NCI-H1048 (cell line): ENCODE measurements at regions not wholly inside any gene's neighbourhood (a gene's known extent, or its start where the extent isn't known, plus 50 kb on each side); places are given as distances from the start of the nearest gene placed in this dataset.
"Not testable (repeated sequence)": the region's sequence is repeated elsewhere in the genome, so short reads cannot be mapped to it uniquely, and the experiment has no call there.

Experiments
- DNase-seq: peaks from one replicate; lab custom pipeline; 2025; lab: John Stamatoyannopoulos, UW

DNA sequence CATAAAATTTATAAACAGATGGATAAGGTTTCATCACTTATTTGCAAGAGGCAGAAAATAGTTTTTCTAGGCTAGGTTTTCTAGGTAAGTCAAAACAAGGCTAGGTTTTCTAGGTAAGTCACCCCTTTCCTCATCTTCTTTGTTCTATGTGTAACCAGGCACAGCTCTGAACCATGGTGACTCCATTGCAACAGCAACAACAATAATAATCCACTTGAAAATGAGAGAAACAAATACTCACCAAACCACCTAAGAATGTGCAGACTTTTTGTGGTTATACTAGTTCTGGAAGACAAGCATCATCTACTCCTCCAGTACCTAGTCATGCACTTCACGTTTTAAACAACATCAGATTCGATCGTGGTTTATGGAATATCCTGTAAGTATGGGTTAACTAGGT is 237.4 kb upstream of the ACVR2A start:
- DNase-seq, result no peak

DNA sequence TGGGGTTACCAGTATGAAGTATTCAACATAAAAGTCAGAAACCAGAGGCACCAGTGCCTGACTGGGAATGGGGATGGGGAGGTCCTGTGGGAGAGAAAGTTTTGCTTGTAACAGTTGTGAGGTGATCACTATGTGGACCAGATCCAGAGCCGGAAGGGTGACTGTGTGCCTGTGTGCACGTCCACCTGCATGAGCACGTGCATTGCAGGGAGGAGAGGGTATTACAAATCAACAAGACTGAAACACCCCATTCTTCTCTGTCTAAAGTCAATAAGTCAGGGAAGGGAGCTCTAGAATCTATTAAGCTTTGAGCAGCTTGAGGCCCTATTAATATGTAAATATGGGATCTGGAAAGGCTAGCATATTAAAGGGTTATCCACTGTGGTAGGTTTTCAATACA is 241.0 kb upstream of the ACVR2A start:
- DNase-seq, result no peak

DNA sequence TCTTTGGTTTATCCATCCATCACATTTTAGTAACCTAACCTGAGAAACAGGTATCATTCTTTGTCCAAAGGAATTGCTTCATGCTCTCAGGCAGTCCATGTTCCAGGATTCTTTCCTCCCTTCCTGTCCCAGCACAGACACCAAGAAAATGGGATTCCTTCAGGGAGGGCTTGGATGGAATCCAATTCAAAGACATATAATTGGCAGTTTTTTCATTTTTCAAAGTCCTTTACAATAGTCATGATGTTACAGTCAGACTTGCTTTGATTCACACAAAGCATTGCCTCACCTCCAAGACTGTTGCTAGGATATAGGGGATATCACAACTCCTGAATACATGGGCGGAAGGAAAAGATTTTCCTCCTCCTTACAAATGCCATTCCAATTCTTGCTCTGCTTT is 241.4 kb upstream of the ACVR2A start:
- no peak for DNase-seq

DNA sequence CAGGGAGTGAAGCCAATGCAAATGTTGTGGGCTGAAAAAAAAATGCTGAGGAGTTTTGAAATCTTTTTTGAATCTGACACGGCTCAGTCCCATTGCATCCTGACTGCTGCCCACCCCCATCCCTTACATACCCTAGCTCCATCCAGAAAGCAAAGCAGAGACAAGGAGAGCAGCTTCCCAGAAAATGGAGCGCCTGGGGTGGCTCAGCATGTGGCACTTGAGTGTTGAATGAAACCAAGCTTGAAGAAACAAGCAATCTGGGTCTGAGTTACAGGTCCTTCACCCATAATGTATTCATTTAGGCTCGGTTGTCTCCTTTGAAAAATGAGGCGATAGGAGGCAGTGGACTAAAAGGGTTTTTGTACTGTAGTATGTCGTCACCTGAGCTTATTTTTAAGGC is 244.2 kb upstream of the ACVR2A start:
- DNase-seq, result no peak

- DNase-seq, result no peak
These were observed 244.6 kb upstream of the ACVR2A start for GRCh38 chr2:147600223-147600622.

DNA sequence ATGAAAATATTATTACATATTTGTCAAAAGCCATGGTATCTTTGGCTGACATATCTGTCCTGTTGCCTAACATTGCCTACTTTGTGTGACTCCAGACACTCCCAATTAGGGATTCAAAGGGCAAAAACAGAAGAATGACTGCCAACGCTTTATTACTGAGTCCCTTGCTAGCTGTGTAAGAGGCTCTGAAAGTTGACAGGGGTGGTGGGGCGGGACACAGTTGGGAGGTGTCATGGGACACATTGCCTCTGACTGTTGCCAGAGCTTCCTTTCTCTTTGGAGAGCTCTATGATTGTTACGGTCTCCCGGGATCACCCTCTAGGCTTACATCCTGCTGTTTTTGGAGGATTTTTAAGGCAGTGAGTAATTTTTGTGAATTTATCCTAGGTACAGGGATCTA is 249.6 kb upstream of the ACVR2A start:
- DNase-seq, result no peak

DNA sequence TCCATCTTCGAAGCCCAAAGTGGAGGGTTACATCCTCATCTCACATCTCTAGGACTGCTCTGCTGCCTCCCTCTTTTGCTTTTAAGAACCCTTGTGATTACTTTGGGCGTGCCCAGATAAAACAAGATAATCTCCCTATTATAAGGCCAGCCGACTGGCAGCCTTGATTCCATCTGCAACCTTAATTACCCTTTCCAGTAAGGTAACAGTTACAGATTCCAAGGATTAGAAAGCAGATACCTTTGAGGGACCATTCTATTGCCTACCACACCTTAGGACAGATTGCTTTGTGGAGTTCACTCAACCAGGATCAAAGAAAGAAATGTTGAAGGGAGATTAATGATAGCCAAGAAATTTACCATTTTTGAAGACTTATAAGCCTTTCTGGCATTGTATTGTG is 250.8 kb upstream of the ACVR2A start:
- no peak for DNase-seq

- DNase-seq, result not testable (repeated sequence)
These were observed 252.0 kb upstream of the ACVR2A start for GRCh38 chr2:147592784-147593183.

- DNase-seq, result no peak
These were observed 255.7 kb upstream of the ACVR2A start for GRCh38 chr2:147589127-147589526.

GRCh38 chr2:147588191-147588590 is 256.6 kb upstream of the ACVR2A start:
- no peak for DNase-seq

- DNase-seq, result no peak
These were observed 266.3 kb upstream of the ACVR2A start for GRCh38 chr2:147578529-147578928.

DNA sequence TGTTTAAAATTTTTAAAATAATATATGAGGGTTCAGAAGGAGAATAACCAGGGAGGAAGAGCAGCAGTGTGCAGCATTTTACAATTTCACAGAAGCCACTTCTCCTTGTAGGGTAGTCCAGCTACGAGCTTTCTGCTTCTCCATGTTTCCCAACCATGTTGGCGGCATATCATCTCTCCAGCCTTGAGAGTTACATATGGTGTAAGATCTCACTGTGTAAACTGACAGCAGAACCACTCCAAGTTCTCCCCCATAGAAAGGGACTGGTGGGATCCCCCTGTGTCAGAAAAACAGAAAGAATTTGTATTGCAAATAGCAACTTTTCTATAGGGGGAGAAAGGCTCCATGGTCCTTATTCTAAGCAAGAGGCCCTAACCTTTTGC is 266.8 kb upstream of the ACVR2A start:
- no peak for DNase-seq

GRCh38 chr2:147577323-147577997 is 267.4 kb upstream of the ACVR2A start:
- no peak for DNase-seq

DNA sequence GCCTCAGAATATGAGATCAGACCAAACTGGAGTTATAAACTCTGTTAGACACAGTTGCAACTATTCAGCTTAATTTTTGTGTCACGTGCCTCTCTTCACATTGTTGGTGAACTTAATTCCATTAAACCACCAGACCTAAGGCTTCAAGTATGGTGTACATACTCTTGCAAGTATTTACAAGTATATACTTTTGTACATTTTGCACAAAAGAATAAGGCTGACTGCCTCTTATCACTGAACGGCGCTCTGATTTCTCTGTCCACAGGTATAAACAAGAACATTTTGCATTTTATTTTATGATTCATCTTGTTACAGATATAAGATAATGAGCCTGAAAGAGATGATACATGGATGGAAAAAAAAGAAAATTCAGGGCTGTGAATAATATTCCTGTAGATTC is 269.7 kb upstream of the ACVR2A start:
- no peak for DNase-seq

DNA sequence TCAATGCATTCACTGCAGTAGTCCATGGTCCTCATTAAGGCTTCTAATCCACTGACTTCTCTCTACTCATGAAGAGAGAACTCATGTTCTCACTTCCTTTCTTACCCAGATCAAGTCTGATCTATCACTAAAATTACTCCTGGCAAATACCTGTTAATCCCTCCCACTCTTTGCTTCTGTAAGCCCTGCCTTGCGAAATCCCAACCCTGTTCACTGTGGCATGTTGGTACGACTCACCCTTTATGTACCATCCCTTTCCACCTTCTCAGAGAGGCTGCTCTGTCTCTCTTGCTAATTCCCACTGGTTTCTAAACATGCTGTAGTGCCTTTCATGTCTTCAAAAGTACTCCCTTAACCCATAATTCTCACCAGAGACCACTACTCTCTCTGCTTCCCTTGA is 272.2 kb upstream of the ACVR2A start:
- no peak for DNase-seq

DNA sequence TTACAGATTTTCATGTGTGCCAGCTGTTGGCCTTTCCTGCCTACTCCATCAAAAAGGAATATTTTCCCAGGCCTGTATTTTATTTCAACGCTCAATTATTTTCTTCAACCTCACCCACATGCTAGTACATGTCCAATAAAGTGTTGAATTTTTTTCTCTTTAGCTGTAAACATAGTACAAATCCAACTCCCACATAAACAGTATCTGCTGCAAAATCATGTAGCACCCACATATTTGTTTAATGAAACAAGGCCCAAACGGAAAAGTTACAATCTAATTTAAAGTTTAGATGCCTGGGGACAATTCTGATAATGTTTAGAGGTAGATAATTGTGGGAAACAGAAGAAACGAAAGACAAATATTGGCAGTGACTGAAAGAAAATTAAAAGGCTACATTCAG is 275.4 kb upstream of the ACVR2A start:
- no peak for DNase-seq

GRCh38 chr2:147568109-147568508 is 276.7 kb upstream of the ACVR2A start:
- no peak for DNase-seq

GRCh38 chr2:147567136-147567535 is 277.7 kb upstream of the ACVR2A start:
- DNase-seq, result no peak

GRCh38 chr2:147560810-147561535 is 283.9 kb upstream of the ACVR2A start:
- no peak for DNase-seq

- DNase-seq, result no peak
These were observed 285.6 kb upstream of the ACVR2A start for GRCh38 chr2:147559070-147559725.

DNA sequence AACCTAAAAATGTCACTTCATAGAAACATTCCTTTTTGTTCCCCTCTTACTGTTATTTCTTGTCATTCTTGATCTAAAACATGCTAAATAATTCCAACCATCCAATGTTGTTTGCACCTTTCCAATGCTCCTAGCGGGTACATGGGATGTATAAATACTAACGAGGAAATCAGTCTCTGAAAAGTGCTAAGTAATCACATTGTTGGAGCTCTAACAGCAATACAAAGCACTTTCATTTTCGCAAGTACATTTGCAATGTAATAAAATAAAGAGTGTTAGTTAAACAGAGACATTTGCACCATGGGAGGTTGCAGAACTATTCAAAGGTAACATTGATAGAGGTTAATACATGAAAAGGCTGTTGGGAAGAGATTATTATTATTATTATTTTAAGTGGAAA is 286.2 kb upstream of the ACVR2A start:
- DNase-seq, result no peak

- DNase-seq, result no peak
These were observed 290.2 kb upstream of the ACVR2A start for GRCh38 chr2:147554521-147555107.

DNA sequence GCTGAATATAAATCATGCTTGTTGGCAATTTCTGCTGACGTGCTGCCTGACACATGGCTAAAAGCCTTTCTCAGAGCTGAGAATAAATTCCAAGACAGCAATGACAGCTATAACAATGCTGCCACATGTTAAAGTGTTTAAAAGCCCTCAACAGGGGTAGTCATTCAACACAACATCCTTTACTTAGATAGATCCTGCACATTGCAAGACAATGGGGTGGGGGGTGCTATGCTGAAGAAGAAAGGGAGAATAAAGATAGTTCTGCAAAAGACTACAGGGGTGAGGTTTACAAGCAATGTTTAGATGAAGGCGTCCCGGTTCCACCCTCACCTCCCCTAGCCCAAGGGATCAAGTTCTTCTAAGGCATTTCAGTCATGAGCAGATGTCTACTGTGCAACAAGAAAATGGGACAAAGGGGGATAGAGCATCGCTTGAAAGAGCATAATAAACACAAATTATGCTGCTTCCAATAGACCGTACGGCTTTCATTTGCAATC is 291.0 kb upstream of the ACVR2A start:
- no peak for DNase-seq
